ENCODE measurements at regions not wholly inside any gene's neighbourhood (a gene's known extent, or its start where the extent isn't known, plus 50 kb on each side); places are given as distances from the start of the nearest gene placed in this dataset.
"Not testable (repeated sequence)": the region's sequence is repeated elsewhere in the genome, so short reads cannot be mapped to it uniquely, and the experiment has no call there.

DNA sequence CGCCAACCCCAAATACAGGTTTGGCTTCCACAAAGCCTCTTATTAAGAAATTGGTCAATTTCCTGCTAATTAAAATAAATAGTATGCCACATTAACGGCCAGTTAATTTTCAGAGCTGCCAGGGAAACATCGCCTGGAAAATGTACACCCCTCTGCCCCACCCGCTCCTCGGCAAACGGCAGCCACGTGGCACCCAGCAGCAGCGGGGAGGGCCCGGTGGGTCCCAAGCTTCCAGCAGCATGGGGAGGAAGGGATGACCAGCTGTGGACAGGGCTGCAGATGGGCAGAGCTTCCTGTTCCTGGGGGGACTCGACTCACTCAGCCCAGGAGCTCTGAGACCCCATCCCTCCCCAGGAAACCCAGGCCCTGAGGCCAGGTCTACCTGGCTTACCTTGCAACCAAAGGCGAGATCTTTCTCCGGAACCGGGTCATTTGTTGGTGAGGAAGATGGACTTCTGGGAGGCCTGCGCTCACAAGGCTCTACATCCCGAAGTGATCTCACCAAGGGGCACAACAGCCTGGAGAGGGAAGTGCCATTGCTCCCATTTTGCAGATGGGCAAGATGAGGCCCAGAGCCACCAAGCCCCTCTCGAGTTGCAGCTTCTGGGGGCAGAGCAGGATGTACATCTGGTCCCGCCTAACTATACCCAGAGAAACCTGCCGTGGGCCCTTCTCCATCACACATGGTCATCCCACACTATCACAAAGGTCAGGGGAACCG, 68.3 kb downstream of the IGLL1 start:
- no peaks in the 10 kb centered on the region for H3K27me3 Mint-ChIP-seq

DNA sequence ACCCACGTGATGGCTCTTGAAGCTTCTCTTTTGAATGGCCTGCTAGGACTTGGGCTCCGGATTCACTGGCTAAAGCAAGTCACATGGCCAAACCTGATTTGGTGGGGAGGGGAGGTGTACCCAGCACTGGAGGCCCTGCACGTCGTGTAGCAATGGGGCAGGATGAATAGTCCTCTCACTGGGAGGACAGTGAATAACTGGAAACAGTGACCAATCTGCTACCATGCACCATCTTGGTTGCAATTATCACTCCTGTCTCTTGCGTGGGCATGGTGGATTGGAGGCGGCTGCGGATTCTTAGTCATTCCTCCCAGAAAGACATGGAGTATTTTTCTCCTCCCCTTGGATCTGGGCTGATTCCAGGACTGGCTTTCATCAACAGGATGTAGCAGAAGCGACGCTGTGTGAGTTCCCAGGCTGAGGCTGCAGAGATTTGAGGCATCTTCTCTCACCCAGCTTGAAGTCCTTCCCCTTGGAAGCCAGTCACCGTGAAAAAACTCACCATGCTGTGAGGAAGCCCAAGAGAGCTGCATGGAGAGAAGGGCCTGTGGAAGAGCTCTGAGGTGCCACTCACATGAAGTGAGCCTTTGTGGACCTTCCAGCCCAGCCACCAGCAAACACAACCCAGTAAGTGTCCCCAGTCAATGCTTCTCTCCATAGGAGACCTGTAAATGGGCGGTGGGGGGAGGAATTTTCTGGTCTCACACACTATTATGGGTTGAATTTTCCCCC, 70.4 kb downstream of the IGLL1 start:
- no peak overlapping the region for H3K4me3 Mint-ChIP-seq
- intact Hi-C loops (cut with micrococcal nuclease), result no loop called here
- no peaks in the 10 kb centered on the region for H3K4me1 Mint-ChIP-seq (ENCODE audit: low read depth)
- H3K36me3 Mint-ChIP-seq (ENCODE audit: low read depth), result no peaks in the 10 kb centered on the region
- no peaks in the 10 kb centered on the region for H3K9me3 Mint-ChIP-seq
- no peak overlapping the region for H3K27ac Mint-ChIP-seq
- no peaks in the 10 kb centered on the region for H3K27me3 Mint-ChIP-seq

More for the DNA sequence above, 68.3 kb downstream of the IGLL1 start:
- no peaks in the 10 kb centered on the region for H3K36me3 Mint-ChIP-seq (ENCODE audit: low read depth)
- H3K4me3 Mint-ChIP-seq, result no peak overlapping the region
- H3K27ac Mint-ChIP-seq, result no peak overlapping the region
- no peaks in the 10 kb centered on the region for H3K9me3 Mint-ChIP-seq
- intact Hi-C loops (cut with micrococcal nuclease), result no loop called here
- H3K4me1 Mint-ChIP-seq (ENCODE audit: low read depth), result no peaks in the 10 kb centered on the region

DNA sequence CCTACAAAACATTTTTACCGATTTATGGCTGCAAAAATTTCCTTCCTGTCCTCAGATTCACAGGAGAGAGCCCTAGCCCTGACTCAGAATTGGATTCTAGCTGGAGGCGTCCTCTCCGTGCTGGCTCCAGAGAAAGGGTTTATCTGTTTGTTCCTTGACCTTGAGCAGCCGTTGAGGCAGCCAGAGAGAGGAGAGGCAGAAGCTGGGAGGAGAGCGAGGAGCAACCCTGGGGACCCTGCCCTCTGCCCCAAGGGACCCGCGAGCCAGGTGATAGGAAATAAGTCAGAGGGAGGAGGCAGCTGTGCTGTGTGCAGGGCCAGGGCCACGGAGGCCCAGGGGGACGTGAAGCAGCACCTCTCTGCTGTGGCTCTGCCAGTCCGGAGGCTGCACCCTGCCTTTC, 75.6 kb downstream of the IGLL1 start:
- Mint-ChIP-seq H3K27ac (no peak overlapping the region), H3K36me3 (ENCODE audit: low read depth) (no peaks in the 10 kb centered on the region), H3K4me1 (ENCODE audit: low read depth) (no peaks in the 10 kb centered on the region), H3K27me3 (peaks cover 3% of the 10 kb centered on the region), H3K4me3 (no peak overlapping the region), H3K9me3 (no peaks in the 10 kb centered on the region)
- intact Hi-C loops (cut with micrococcal nuclease), result no loop called here

DNA sequence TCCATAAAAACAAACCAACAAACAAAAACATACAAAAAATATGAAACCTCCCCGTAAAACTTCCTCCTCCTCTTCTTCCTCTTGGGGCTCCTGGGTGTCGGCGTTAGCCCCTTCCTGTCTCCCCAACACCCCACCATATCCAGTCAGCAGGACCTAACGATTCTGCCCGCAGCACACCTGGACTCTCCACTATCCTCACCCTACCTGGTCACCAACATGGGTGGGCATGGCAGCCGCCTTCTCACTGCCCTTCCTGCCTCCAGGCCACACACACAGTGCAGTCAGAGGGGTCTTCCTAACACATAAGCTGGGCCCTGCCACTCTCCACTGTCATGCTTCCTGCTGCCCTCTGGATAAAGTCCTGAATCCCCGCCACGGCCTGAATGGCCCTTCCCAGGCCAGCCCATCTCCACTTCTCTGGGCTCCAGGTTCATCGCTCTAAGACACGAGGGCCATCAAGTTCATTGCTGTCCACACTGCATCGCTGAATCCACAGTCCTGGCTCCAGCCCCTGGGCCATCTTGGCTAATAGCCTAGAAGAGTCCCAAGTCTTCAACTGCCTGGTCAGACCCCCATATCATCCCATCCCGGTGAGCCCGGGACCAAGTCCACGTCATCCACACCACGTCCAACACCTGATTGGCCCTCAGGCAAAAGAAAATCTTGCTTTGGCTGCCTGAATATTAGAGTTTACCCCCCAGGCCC, 76.2 kb downstream of the IGLL1 start:
- no peaks in the 10 kb centered on the region for H3K9me3 Mint-ChIP-seq
- H3K27ac Mint-ChIP-seq, result no peak overlapping the region
- no peak overlapping the region for H3K4me3 Mint-ChIP-seq
- intact Hi-C loops (cut with micrococcal nuclease), result no loop called here
- peaks cover 3% of the 10 kb centered on the region for H3K27me3 Mint-ChIP-seq
- no peaks in the 10 kb centered on the region for H3K4me1 Mint-ChIP-seq (ENCODE audit: low read depth)
- H3K36me3 Mint-ChIP-seq (ENCODE audit: low read depth), result no peaks in the 10 kb centered on the region

DNA sequence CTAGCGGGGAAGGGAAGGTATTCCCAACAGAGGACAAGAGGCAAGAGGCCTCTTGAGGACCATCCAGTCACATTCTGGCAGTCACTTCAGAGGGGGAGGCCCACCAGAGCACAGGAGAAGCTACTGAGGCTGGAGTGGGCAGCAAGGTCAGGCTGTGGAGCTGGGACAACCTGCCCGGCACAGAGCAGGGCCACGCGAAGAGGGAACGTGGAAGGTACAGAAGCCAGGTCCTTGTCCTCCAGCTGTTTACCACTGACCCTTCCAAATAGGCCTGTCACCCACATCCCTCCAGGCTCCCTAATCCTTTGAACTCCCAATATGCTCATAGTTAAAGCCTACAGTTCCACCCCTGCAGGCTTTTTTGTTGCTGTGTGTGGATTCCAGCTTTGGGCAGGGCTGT, 76.9 kb downstream of the IGLL1 start:
- Mint-ChIP-seq H3K4me1 (ENCODE audit: low read depth) (no peaks in the 10 kb centered on the region), H3K4me3 (no peak overlapping the region), H3K36me3 (ENCODE audit: low read depth) (no peaks in the 10 kb centered on the region), H3K27me3 (peaks cover 3% of the 10 kb centered on the region), H3K27ac (no peak overlapping the region), H3K9me3 (no peaks in the 10 kb centered on the region)
- intact Hi-C loops (cut with micrococcal nuclease), result no loop called here

DNA sequence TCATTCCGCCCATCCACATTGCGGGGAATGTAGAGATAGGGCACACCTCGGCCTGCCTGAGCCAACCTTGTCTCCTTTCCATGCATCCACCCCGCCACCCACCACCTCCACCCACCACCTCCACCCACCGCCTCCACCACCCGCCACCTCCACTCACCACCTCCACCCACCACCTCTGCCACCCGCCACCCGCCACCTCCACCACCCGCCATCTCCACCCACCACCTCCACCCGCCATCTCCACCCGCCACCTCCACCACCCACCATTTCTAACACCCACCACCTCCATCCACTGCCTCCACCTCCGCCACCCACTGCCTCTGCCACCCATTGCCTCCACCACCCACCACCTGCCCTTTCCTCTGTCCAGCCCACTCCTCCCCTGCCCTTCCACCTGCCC, 78.4 kb downstream of the IGLL1 start:
- no peak overlapping the region for H3K27ac Mint-ChIP-seq

DNA sequence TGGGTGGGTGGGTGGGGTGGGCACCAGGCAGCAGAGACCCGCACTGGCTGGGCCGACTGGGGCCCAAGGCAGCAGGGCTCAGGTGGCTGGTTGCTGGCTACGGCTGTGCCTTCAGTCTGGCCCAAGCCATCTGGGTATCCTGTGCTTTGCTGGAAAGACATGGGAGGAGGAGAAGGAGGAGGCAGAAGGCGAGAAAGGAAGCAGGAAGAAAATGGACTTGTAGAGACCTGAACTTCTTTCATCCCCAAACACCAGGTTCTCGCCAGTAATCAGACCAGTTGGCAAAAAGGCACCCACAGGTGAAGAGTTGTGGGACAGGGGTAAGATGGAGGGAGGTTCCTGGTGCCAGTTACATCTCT, 78.8 kb downstream of the IGLL1 start:
- Mint-ChIP-seq H3K4me1 (ENCODE audit: low read depth) (no peaks in the 10 kb centered on the region), H3K27ac (no peak overlapping the region), H3K4me3 (no peak overlapping the region), H3K36me3 (ENCODE audit: low read depth) (no peaks in the 10 kb centered on the region), H3K9me3 (no peaks in the 10 kb centered on the region), H3K27me3 (peaks cover 3% of the 10 kb centered on the region)
- intact Hi-C loops (cut with micrococcal nuclease), result no loop called here

More for the DNA sequence above, 78.4 kb downstream of the IGLL1 start:
- Mint-ChIP-seq H3K4me3 (no peak overlapping the region), H3K4me1 (ENCODE audit: low read depth) (no peaks in the 10 kb centered on the region), H3K36me3 (ENCODE audit: low read depth) (no peaks in the 10 kb centered on the region), H3K27me3 (peaks cover 3% of the 10 kb centered on the region), H3K9me3 (no peaks in the 10 kb centered on the region)
- intact Hi-C loops (cut with micrococcal nuclease), result no loop called here

DNA sequence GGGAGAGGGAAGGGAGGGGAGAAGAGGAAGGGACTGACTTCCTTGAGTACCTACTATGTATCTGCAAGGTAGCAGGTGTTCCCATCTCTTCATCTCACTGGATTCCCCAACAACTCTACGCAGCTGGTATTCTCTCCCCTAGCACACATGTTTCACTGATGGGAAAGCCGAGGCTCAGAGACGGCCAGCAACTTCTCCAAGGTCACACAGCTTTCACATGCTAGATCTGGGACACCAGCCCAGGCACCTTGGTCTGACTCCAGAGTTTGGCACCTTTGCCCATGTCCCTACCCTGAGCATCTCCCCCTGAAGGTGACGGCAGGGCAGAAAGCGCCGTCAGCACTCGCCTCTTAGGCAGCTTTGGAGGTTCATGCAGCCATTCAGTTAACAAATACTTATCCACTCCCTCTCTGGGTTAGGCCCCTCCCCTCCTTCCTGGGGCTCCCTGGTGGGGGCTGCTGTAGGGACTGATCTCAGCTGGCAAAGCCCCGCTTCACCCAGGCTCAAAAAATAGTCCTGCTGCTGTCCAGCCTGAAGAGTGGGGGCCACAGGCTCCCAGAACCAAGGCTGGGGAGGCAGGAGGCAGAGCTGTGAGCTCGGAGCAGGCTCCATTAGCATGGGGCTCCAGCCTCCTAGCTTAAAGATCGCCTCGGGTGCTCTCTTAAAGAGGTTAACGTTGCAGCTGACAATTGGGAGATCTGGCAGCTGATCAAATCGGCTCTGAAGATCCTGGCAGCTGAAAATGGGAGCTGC, 79.4 kb downstream of the IGLL1 start:
- no peaks in the 10 kb centered on the region for H3K36me3 Mint-ChIP-seq (ENCODE audit: low read depth)
- H3K9me3 Mint-ChIP-seq, result no peaks in the 10 kb centered on the region
- no peak overlapping the region for H3K4me3 Mint-ChIP-seq
- peaks cover 3% of the 10 kb centered on the region for H3K27me3 Mint-ChIP-seq
- H3K4me1 Mint-ChIP-seq (ENCODE audit: low read depth), result no peaks in the 10 kb centered on the region
- intact Hi-C loops (cut with micrococcal nuclease), result no loop called here
- no peak overlapping the region for H3K27ac Mint-ChIP-seq

DNA sequence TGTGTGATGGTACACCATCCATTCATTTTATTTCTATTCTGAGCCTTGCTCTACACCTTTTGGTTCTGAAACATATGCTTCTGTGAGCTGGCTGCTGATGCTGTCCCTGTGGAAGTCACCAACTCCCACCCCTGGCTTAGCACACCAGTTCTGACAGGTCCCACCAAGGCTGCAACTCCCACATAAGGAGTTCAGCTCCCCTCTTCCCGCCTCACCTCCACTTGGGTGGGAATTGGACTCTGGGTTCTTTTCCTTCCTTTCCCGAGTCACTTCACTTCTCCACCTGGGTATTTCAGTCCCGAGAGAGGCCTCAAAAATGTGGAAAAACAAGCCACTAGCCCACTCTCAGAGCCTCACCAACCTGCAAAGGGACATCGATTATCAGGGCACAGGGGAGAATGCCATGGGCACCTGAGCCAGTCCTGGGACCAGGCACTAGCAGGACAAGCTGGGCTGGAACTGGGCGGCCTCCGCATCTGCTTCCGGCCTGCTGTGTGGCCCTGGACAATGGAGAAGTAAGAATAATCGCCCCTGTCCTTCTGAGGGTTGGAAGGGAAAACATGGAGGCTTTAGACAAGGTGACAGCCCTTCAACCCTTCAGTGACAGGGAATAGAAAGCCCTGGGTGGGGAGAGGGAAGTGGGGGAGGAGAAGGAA, 80.1 kb downstream of the IGLL1 start:
- Mint-ChIP-seq H3K4me1 (ENCODE audit: low read depth) (no peaks in the 10 kb centered on the region), H3K36me3 (ENCODE audit: low read depth) (no peaks in the 10 kb centered on the region), H3K27me3 (peaks cover 3% of the 10 kb centered on the region), H3K4me3 (no peak overlapping the region), H3K27ac (no peak overlapping the region), H3K9me3 (no peaks in the 10 kb centered on the region)
- intact Hi-C loops (cut with micrococcal nuclease), result no loop called here

DNA sequence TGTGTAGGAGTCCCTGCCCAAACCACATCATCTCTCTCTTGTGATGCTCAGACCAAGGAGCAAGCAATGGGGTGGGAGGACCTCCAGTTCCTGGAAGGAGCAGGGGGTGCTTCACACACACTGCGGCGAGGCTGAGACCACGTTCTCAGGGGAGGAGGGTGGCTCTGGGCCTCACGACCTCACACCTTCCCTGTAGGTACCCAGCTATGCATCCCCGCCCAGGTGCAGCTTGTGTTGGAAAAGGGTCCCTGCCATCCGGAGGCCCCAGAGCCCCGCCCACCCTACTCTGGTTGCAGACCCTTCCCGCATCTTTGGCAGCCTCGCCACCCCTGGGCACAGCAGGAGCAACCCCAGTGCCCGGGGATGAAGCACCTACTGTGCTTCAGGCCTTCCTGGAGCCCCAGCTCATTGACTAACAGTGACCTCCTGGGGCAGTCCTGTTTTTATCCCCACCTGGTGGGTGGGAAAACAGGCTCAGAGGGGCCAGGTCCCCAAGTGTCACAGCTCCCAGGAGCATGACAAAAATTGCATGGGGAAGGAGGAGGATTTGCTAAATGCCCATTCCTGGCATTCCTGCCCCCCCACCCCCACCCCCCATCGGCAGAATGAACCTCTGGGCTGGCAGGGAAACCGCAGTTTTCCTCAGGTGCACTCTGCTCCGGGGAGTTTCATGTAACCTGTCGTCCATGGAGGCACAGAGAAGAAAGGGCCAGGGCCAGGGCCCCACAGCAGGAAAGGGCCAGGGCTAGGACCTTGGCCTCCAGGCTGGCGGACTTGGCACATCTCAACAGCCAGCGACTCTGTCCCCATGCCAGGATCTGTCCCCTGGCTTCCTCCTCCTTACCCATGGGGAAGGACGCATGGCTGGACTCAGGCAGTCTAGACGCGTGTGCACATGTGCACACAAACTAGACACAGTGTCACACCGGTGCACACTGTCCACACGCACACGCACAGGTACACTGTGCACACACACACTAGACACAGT, 81.0 kb downstream of the IGLL1 start:
- Mint-ChIP-seq H3K36me3 (ENCODE audit: low read depth) (no peaks in the 10 kb centered on the region), H3K4me1 (ENCODE audit: low read depth) (no peaks in the 10 kb centered on the region), H3K9me3 (no peaks in the 10 kb centered on the region), H3K27me3 (peaks cover 3% of the 10 kb centered on the region), H3K27ac (no peak overlapping the region), H3K4me3 (no peak overlapping the region)
- intact Hi-C loops (cut with micrococcal nuclease), result no loop called here

DNA sequence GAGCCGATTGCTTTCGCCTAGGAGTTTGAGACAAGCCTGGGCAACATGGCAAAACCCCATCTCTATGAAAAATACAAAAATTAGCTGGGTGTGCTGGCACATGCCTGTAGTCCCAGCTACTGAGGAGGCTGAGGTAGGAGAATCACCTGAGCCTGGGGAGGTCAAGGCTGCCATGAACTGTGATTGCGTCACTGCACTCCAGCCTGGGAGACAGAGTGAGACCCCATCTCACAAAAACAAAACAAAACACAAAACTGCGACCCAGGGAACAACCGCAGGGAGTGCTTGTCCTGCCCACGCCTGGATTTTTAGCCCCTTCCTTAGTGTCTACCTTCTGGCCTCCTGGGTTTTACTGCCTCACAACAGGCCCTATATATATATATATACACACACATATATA, 82.2 kb downstream of the IGLL1 start:
- H3K9me3 Mint-ChIP-seq; intact Hi-C loops (cut with micrococcal nuclease); H3K27me3 Mint-ChIP-seq; H3K36me3 Mint-ChIP-seq (ENCODE audit: low read depth); H3K4me1 Mint-ChIP-seq (ENCODE audit: low read depth); H3K27ac Mint-ChIP-seq; H3K4me3 Mint-ChIP-seq: not testable (repeated sequence)

DNA sequence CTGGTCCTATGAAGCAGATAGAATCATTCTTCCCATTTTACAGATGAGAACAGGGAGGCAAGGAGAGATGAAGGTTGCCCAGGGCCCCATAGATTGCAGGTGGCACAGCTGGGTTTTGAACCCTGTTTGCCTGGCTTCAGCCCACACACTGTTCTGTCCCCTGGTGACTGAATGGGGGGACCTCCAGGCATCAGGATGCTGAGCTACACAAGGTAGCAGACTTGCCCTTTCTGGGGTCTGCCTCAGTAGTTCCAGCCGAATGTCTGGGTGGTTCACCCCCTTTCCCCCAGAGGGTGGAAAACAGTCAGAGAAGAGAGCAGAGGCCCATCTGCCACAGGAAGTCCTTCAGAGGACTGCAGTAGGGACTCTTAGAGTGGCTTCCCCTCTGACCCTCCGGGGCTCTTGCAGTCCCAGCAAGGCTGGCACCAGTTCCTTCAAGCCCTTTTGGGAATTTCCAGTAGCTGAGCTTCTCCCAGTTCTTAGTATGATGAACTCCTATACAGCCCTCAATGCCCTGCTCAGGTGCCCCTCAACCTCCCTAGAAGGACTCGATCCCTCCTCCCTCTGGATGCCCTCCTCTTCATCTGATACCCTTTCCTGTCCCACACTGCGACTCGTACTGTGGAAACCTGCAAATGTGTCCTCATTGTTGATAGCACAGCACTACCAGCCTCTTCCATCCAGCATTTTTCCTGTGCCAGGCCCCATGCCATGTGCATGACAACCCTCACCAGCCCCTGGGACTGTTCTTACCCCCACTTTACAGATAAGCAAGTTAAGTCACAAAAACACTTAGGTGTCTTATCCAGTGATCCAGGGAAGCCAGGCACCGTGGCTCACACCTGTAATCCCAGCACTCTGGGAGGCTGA, 82.8 kb downstream of the IGLL1 start:
- H3K36me3 Mint-ChIP-seq (ENCODE audit: low read depth), result no peaks in the 10 kb centered on the region
- intact Hi-C loops (cut with micrococcal nuclease), result no loop called here
- H3K27me3 Mint-ChIP-seq, result no peaks in the 10 kb centered on the region
- H3K4me1 Mint-ChIP-seq (ENCODE audit: low read depth), result no peaks in the 10 kb centered on the region
- H3K9me3 Mint-ChIP-seq, result no peaks in the 10 kb centered on the region
- no peak overlapping the region for H3K27ac Mint-ChIP-seq
- H3K4me3 Mint-ChIP-seq, result no peak overlapping the region

All from dendritic cell treated with granulocyte-macrophage colony-stimulating factor and Interleukin-4, amounts not matched to agents 40 ng/mL and 50 ng/mL, for 4 days (primary cell).